Right atrium auricular region (tissue), 2 donors: ENCODE measurements at regions not wholly inside any gene's neighbourhood (a gene's known extent, or its start where the extent isn't known, plus 50 kb on each side); places are given as distances from the start of the nearest gene placed in this dataset.

Experiments used
- DNase-seq: peaks from one replicate; pipeline ENCODE4 v3.0.0-alpha.2; 2019; ENCODE audit warnings: low spot score
- H3K27ac ChIP-seq, 2 donors: fragments of 200-600 bp; sonication (generic); 1 replicate in 1 of 2; 2 replicates in 1 of 2; pipeline ENCODE4 v1.5.1; 2016 to 2019
- H3K27me3 ChIP-seq, 2 donors: fragments of 200-600 bp; sonication (generic); one replicate each; pipeline versions ENCODE4 v1.5.1 to v1.6.0; 2017 to 2019
- H3K36me3 ChIP-seq: fragments of 200-600 bp; sonication (generic); one replicate; pipeline ENCODE4 v1.5.1; 2016
- H3K4me1 ChIP-seq, 2 donors: fragments of 200-600 bp; sonication (generic); one replicate each; pipeline versions ENCODE4 v1.5.1 to v1.6.0; 2017 to 2019
- H3K4me3 ChIP-seq, 2 donors: fragments of 200-600 bp; sonication (generic); 1 replicate in 1 of 2; 2 replicates in 1 of 2; pipeline ENCODE4 v1.5.1; 2017 to 2019; ENCODE audit warnings: mild to moderate bottlenecking in 1 of 2, moderate library complexity in 1 of 2
- H3K9me3 ChIP-seq, 2 donors: fragments of 200-600 bp; sonication (generic); one replicate each; pipeline ENCODE4 v1.5.1; 2019
- CTCF ChIP-seq, 2 donors: fragments of 200-600 bp; sonication (generic); IDR thresholded peaks; one replicate each; pipeline ENCODE4 v1.5.1; 2019; ENCODE audit warnings: antibody characterized with exemption in 2 of 2

GRCh38 chr19:5211217-5211822 is 129.3 kb downstream of the PTPRS start:
- Histone ChIP-seq H3K36me3 (peaks cover 83% of the 10 kb centered on the region), H3K27ac (no peak overlapping the region), H3K9me3 (no peaks in the 10 kb centered on the region), H3K4me1 (no peaks in the 10 kb centered on the region), H3K4me3 (no peak overlapping the region), H3K27me3 (no peaks in the 10 kb centered on the region)
- DNase-seq = no peak
- TF ChIP-seq CTCF (IDR thresholded peaks at IDR 0.05) = no peak

GRCh38 chr19:5210556-5210955 is 130.1 kb downstream of the PTPRS start:
- TF ChIP-seq CTCF (IDR thresholded peaks at IDR 0.05) = no peak
- DNase-seq = no peak

GRCh38 chr19:5207806-5208205 is 132.8 kb downstream of the PTPRS start:
- no peak overlapping the region for H3K4me3 ChIP-seq
- peaks cover 0 to 2% of the 10 kb centered on the region in 2 donors for H3K9me3 ChIP-seq
- H3K27ac ChIP-seq = no peak overlapping the region
- H3K27me3 ChIP-seq = no peaks in the 10 kb centered on the region
- peaks cover 48% of the 10 kb centered on the region for H3K36me3 ChIP-seq
- H3K4me1 ChIP-seq = no peaks in the 10 kb centered on the region
- TF ChIP-seq CTCF (IDR thresholded peaks at IDR 0.05) = no peak
- no peak for DNase-seq

More at GRCh38 chr19:5210556-5210955, 130.1 kb downstream of the PTPRS start:
- Histone ChIP-seq H3K4me1 (no peaks in the 10 kb centered on the region), H3K27ac (no peak overlapping the region), H3K4me3 (no peak overlapping the region), H3K9me3 (no peaks in the 10 kb centered on the region), H3K27me3 (no peaks in the 10 kb centered on the region), H3K36me3 (peaks cover 76% of the 10 kb centered on the region)

- TF ChIP-seq CTCF (IDR thresholded peaks at IDR 0.05) = no peak
- H3K27me3 ChIP-seq = no peaks in the 10 kb centered on the region
- H3K9me3 ChIP-seq = peaks cover 0 to 11% of the 10 kb centered on the region in 2 donors
- no peaks in the 10 kb centered on the region for H3K4me1 ChIP-seq
- no peak overlapping the region for H3K4me3 ChIP-seq
- peaks cover 41% of the 10 kb centered on the region for H3K36me3 ChIP-seq
- H3K27ac ChIP-seq = no peak overlapping the region
- DNase-seq = no peak
Measured at GRCh38 chr19:5206751-5207075, 133.9 kb downstream of the PTPRS start.

GRCh38 chr19:5205937-5206750 is 134.5 kb downstream of the PTPRS start:
- H3K4me3 ChIP-seq = no peak overlapping the region
- DNase-seq = no peak
- no peak overlapping the region for H3K27ac ChIP-seq
- no peaks in the 10 kb centered on the region for H3K27me3 ChIP-seq
- H3K36me3 ChIP-seq = peaks cover 35% of the 10 kb centered on the region
- no peaks in the 10 kb centered on the region for H3K4me1 ChIP-seq
- no peak for TF ChIP-seq CTCF (IDR thresholded peaks at IDR 0.05)
- H3K9me3 ChIP-seq = peaks cover 0 to 16% of the 10 kb centered on the region in 2 donors
